GM21619 (cell line): ENCODE measurements at regions not wholly inside any gene's neighbourhood (a gene's known extent, or its start where the extent isn't known, plus 50 kb on each side); places are given as distances from the start of the nearest gene placed in this dataset.

ENCODE experiments used
- ATAC-seq: cut with Tn5 transposase; IDR thresholded peaks from one replicate; pipeline ENCODE4 v1.9.1; 2021; ENCODE audit not compliant: unreplicated experiment

DNA sequence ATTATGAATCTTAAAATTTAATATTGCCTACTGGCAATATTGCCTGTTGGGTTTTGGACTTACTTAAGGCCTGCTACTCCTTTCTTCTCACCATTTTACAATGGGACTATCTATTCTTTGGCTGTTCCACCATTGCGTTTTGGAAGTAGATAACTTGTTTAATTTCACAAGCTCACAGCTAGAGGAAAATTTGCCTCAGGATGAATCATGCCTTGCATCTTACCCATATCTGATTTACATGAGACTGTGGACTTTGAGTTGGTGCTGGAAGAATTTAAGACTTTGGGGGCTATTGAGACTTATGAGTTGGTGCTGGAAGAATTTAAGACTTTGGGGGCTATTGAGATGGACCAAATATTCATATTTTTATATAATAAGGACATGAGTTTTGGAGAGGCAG lies 662.6 kb downstream of the METTL15 start:
- ATAC-seq = no peak

DNA sequence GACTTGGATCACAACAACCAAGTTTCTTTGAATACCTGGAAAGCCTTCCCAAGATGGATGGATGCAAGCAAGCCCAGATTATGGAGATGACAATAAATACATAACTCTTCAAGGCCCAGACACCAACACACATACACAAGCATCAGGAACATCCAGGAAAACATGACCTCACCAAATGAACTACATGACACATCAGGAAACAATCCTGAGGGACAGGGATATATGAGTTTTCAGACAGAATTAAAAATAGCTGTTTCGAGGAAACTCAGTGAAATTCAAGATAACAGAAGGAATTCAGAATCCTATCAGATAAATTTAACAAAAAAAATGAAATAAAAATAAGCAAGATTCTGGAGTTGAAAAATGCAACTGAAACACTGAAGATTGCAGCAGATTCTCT lies 659.4 kb downstream of the METTL15 start:
- ATAC-seq = no peak

DNA sequence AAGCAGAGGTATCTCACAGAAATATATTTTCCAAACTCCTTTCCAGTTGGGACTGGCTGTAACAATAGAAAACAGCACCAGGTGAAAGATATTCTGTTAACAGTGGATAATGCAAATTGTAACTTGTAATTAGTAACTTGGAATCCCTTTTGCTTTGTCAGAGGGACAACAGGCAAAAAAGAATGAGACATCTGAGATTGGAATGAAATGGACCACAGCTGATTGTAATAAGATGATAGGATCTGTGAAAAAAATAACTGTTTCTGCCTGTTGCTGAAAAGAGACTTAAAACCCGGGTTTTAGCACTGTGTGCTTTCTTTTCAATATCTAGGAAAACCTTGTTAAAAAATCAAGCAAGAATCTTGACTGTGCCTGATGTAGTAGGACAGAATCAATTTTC lies 655.7 kb downstream of the METTL15 start:
- ATAC-seq = no peak

DNA sequence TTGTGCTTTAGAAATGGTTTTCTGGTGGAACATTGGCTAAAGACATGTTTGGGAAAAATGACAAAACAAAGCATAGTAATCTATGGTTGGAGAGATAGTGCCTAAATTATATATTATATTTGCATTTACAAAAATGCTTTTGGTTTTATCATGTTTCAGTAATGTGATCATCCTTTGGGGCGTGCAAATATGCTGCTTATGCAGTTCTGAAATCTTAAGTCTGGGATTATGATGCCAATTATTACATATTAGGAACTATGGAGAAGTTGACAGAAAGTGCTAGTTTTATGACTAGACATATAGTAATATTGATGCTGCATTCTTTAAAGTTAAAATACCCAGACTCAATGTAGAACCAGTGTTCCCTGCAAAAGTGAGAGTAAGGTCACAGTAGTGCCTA lies 655.0 kb downstream of the METTL15 start:
- ATAC-seq = no peak

DNA sequence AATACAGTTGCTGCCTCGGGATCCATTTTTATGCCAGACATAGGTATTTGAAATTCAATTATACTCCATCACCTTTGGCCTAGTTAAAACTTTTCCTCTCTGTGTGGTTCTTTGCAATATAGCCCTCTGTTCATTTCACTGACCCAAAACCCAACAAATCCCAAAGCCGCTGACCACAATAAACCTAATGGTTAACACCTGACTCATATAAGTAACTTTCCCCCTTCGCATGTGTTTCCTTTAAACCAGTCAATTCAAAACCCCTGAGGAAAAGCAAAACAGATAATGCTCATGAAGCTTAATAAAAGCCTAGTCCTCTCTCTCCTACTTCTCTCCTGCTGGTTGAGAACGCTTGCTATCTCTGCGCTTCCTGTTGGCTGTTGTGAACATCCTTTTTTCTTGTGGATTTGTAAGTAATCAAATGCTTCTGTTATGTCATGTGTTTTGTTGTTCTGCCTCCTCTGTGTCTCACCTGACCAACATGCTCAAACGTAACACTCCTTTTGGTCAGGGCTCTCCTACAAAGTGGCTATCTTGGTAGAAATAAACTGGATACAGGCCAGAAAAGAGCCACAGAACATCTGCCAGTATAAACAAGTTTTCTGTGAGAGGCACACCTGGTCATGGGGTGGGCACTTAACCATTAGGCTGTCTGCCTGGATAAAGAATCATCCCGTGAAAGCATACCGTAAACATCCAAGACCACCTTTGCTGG lies 652.6 kb downstream of the METTL15 start:
- no peak for ATAC-seq

DNA sequence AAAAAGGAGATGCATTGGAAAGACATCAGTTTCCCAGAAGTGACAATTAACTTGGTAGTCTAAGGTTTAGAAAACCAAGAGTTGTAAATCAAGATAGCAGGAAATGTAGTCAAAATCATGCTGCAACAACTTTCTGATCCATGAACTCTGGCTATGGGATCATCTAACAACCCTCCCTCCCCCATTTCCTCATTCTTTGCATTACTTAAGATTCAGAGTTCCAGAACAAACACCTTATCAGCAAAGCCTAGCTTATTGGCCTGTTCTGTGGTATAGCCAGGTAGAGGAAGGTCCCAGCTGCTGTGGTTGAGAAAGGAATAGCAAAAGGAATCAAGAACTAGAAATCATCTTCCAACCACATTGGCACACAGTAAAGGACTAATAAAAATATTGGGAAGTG lies 651.1 kb downstream of the METTL15 start:
- ATAC-seq = no peak

DNA sequence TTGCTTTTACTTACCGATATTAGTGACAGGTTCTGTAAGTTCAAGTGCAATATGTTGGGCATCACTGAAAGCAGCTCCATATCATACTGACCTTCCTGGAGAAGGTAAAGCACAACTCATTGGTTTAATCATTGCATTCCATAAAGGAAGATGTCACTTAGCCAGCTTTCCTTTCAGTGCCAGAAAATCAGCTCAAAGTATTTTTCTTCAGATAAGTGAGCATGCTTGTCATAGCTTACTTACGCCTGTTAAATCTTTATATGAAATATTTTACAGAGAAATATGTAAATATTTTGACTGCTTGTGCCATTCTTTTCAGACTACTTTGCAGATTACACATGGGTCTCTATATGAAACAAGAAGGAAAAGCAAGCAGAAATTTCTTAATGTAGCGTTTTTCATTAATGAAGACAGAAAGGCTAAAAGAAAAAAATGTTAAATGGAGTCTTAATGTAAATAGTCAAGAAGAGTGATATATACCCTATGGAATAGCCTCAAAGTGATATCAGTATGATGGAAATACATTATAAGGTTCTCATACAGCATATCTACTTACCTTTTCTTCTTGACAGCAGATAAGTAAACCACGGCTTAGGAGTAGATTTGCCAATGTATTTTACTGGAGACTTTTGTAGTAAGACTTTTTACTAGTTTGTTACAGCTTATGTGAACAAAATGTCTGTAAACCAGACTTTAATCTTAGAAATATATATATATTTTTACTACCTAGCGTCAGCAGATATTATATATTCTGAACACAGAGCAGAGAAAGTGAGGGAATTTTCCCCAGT lies 649.7 kb downstream of the METTL15 start:
- ATAC-seq = no peak

DNA sequence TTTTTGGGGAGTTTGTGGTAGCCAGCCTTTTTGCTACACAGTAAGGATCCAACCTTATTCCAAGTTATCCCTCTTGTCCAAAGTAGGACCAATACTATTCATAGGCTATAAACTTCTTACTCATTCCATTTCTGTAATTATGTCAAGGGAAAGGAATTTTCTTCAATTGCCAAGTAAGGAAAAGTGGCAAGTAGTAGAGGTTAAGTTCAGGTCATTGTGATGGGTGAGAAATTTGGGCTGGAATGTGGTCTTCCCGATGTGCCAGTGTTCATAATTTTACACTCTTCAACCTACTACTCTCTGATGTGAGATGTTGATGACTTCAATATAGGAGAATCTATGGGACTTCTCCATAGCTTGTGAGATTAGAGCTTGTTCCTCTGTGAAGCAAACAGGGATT lies 648.8 kb downstream of the METTL15 start:
- ATAC-seq = no peak

DNA sequence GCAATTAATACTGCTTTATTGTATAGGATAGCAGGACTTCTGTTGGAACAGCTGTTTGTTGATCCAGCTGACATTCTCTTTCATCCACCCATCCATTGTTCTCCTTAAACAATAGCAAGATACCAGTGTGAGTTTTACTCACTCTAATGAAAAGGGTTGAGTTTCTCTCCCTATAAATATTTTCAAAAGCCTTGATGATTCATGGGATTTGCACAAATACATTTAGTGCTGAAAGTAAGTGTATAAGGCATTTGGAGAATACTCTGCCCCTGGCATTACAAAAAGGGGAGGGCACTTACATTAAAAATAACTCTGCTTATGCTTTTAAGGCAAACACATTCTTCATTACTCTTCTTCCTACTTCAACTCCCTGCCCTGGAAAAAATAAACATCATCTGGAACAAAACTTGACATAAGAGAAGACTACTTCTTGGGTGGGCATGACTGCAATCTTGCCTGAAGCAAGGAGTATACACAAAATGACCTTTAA lies 634.9 kb downstream of the METTL15 start:
- no peak for ATAC-seq

DNA sequence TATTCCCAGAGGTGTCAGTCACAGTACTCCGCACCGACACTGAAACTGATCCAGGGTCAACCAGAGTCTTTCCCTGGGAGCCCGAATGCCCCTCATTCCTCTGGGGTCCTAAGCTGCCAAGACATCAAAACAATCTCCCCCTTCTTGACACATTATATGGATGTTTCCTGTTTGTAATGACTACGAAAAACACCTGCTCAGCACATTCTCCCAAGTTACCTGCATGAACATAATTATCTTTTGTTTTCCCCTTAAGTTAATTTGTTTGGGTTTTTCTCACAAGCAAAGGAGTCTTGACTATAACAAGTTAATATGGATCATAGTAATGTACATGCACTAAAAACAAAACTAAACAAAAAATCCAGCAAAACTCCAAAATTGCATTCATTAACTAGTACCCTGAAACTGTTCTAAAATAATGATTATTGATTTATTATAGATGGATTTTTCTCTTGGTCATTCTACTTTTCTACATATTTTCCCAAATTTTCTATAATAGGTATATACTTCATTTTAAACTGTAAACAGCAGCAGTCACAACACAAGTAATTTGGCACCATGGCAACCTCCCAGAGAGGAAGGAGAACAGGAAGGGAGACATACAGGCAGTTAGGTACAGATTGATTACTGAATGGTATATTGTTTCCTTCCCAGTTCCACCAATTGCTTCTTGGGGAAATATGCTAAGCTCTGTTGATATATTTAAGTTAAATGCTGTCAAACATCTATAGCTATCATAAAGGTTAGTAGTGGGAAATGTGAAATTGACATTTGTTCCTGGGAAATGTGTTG lies 631.5 kb downstream of the METTL15 start:
- no peak for ATAC-seq

DNA sequence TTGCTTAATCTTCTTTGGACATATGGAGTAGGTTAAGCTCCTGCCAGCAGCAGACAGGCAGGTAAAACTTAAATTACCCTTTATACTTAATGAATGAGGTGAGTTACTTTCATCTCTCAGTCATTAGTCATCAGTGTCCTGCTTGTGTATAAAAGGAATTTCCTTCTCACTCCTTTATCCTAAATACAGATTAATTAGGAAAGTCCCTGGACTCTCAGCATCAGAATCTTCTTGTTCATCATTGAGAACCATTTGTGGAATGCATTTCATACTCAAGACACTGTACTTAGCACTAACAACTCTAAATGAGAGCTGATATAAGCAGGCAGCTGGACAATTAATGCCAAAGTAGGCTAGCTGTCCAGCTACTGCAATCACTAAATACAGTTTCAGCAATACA lies 630.4 kb downstream of the METTL15 start:
- ATAC-seq = no peak

DNA sequence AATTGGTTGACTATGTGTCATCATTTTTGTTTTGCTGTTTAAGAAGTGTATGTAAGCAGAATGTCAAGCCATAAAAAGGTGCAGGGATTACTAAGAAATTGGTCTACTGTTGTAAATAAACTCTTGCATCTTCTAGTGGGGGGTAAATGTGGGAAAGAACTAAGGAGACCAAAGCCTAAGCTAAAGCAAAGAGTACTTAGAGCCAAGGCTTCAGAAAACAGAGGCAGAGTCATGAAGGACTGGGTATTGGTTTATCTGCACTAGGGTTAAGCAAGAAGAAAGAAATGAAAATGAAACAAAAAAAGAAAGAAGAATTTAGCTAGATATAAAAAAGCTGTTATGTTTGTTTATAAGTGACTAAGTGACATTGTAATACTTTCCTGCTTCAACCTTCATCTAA lies 628.1 kb downstream of the METTL15 start:
- no peak for ATAC-seq

DNA sequence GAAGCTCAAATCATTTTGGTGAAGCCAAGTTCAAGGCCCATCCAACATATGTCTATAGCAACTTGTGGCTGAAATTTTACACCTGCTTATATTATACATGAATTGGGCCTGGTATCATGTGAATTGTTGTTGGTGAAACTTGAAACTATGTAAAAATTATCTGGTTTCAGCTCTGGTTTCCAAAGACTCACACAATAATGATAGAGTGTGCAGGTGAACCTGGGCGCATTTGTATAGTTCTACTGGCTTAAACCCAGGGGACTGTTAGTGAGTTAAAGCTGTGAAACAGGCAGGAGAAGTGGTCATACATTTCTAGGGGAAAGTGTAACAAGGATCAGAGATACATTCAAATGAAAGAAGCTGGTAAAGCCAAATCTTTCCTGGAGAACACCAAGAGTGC lies 627.3 kb downstream of the METTL15 start:
- ATAC-seq = no peak

DNA sequence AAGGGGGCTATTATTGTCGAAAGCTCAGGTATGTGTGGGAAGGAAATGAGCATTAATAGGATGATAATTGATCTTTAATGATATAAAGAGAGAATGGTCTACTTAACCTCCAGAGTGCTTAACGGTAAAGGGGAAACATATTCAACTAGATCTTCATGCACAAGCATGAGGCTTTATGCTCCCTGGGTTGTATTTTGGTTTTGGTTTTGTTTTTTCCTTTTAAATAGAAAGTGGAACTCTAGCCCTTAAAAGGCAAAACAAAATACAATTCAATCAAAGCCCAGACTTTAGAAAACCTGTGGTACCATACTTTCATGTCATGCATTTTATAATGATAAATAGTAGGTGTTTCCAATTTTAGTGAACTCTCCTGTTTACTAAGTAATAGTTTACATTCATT lies 622.7 kb downstream of the METTL15 start:
- no peak for ATAC-seq

DNA sequence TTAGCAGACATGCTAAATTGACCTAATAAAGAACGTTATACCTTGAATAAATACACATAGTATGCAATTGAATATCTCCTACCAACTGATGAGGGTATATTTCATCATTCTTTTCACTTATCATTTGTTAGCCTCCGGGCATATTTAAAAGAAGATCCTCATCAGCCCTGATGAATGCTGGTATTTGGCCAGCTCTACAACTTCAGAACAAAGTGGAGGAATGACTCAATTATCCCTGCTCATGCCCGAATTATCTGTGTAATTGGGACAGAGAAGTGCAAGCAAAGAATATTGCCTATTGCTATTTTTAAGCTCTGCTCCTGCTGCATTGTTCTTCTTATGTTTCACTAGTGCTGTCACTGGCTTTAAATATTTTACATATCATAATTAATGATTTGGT lies 622.1 kb downstream of the METTL15 start:
- no peak for ATAC-seq

DNA sequence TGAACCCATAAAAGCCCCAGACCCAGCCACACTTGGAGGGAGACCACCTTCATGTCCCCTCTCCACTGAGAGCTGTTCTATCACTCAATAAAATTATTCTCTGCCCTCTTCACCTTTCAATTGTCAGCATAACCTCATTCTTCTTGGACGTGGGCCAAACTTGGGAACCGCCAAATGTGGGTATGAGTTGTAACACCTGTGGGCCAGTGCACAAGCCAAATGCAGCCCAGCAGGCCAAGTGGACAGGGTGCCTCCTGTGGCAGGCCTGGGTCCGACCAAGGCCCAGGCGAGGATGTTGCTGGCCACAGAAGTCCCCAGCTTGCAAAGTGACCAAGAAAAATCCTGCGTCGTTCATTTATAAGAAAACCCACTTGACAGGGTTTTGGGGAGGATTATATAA lies 621.2 kb downstream of the METTL15 start:
- no peak for ATAC-seq

DNA sequence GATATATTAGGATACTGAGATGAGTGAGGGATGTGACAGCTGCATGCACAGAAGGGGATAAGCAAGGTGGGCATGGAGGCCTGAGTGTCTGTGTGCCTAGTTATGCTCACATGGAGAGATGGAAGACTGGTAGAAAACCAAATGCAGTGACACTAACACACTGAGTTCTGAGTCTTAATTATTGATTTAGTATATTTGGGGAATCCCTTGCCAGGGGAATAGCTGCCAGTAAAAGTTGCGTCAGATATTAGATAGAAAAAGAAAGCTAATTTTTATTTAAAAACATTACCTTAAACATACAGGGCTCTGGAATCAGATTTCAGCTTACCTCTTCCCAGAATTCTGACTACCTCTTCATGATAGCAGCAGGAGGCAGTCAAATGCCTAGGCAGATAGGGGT lies 620.5 kb downstream of the METTL15 start:
- ATAC-seq = no peak

DNA sequence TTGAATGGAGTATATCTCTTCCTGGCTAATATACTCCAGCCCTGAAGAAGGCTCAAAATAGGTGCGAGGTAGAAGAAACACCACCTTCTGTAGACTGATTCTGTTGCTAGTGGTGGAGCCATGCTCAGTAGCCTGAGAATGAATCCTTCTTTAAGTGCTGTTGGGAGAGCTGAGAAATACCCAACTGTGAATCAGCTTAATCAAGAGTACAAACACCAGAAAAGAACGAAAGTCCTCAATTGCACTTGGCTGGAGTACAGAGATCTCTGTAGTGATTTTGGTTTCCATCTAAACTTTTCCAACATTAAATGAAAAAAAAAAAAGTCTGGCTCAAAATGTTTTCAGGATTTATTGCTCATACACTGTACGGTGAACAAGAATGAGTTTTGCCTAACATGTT lies 619.1 kb downstream of the METTL15 start:
- no peak for ATAC-seq

DNA sequence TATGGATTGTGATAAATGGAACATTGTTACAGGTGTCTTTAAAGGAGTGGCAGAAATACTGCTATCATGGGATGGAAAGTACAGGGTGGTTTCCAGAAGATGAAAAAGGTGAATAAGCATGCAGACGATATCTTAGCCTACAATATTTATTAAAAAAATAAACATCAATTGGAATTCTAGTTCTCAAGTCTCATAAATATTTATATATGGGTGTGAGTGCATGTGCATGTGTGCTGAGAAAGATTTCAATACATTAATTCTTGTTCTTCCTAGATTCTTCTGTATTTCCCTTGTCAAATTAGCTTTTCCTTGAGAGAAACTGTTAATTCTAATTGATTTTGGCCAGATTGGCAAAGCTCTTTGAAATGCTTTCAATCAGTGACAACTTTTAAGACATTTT lies 618.2 kb downstream of the METTL15 start:
- no peak for ATAC-seq

DNA sequence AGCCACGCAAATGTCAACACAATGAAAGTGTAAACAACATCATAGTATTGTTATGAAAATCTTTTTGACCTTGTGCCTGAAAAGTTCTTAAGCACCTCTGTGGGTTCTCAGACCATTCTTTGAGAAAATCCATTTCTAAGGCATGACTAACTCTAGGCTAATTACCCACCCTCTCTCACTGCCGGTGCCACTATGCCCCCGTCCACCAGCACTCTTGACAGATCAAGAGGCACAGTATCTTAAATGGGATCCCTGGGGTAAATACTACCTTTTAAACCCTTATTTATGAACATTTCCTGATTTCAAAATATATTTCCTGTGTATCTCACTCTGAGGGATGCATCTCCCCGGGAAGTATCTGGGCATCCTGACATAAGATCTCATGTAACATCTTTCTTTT lies 607.5 kb downstream of the METTL15 start:
- no peak for ATAC-seq

DNA sequence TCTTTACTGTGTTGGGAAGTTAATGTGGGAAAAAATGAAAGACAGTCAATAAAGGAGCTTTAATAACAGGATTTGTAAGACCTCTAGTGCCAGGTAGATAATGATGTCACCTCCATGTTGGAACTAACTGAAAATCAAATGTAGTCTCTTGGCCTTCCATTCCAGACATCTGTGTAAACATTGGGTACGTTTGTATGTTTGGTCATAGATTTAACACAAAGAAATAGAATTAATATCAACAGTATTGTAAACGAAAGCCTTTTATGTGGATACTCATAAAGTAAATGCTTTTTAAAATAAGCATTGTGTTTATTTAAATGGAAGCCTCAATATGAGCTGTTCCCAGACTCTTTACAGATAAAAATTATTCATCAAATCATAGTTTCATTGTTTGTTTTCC lies 605.7 kb downstream of the METTL15 start:
- ATAC-seq = no peak

DNA sequence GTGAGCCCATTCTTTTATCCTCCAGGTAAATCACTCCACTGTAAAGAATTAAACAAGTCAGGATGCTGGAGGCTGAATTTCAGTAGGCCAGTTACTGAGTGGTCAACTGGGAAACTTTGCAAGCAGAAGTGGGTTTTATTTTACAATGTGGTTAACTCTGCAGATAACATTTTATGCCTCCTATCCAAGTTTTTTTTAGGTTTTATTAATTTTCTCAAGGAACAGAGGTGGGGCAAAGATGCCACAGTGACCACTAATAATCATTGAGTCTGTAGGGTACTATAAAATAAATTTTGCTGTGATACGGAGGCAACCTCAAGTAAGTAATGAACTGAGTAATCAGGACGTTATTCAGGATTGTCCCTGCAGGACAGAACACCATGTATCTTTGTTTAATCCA lies 599.9 kb downstream of the METTL15 start:
- no peak for ATAC-seq
